MV-4-11 (cell line): ENCODE measurements at regions not wholly inside any gene's neighbourhood (a gene's known extent, or its start where the extent isn't known, plus 50 kb on each side); places are given as distances from the start of the nearest gene placed in this dataset.

Experiments used
- DNase-seq: peaks from one replicate; lab custom pipeline; 2025; lab: John Stamatoyannopoulos, UW

DNA sequence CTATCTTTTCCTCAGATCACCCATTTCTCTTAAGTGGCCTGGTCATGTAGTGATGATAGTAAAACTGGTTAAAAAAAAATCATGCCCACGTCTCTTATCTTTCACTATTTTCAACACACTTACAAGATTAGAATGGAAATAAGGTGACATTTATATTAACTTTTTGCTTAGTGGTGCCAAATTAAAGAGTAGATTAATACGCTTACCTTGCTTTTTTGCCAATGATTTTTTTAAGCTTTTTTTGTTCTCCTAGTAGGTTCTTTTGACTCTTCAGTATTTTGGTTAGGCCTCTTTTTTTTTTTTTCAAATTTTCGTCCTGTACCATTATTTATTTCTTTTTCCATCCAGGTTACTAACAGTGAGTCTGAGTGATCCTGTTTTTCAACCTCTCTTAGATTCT lies 147.9 kb downstream of the PTCSC3 start:
- DNase-seq, result no peak

DNA sequence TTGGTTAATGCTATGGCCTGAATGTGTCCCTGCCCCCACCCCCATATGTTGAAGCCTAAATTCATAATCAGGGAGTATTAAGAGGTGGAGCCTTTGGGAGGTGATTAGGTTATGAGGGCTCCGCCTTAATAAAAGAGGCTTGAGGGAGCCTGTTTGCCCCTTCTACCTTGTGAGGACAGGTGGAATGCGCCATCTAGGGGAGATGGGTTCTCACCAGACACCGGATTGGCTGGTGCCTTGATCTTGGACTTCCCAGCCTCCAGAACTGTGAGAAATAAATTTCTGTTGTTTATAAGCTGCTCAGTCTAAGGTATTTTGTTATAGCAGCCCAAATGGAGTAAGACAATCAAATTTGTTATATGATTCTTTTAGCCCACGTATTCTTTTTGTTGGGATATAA lies 148.3 kb downstream of the PTCSC3 start:
- DNase-seq, result no peak

DNA sequence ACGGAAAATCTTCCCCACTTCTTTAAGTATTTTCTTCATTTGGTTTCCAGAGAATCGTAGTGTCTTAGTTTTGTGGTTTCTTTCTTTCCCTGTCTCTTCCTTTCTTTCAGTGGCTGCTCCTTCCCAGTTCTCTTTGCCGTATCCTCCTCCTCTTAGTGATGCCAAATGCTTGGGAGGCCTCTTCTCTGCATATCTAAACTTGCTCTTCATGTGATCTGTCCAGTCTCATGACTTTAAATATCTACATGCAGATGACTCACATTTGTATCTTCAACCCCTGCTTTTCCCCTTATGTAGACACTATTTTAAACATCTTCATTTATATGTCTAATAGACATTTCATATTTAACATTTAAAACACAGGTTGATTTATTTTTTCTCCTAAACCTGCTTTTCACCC lies 149.2 kb downstream of the PTCSC3 start:
- no peak for DNase-seq

DNA sequence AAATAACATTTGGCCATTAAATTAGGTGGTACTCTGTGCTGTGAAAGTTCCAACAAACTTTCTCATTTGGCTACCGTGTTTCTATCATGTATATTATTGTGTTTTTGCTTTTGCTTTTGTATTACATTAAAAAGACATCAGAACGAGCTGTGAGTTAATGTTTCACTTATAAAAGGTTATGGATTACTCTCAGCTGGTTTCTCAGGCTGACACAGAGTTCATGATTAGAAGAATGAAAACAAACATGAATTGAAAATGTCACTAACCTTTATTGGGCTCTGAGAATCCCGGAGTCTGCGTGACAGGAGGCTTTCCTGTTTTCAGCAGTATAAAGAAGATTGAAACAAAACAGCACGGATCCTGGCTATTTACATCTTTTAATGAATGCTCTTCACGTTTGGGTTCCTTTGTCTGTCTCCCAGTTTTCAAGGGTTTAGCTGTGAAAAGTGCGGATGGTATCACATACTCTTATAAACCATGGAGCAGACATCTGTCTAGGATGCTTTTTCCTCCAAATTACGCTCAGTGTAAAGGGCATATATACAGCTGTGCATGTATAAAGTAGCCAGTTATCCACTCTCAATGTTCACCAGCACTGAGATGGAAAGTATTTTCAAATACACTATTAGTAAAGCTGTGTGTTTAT lies 153.6 kb downstream of the PTCSC3 start:
- DNase-seq, result no peak

DNA sequence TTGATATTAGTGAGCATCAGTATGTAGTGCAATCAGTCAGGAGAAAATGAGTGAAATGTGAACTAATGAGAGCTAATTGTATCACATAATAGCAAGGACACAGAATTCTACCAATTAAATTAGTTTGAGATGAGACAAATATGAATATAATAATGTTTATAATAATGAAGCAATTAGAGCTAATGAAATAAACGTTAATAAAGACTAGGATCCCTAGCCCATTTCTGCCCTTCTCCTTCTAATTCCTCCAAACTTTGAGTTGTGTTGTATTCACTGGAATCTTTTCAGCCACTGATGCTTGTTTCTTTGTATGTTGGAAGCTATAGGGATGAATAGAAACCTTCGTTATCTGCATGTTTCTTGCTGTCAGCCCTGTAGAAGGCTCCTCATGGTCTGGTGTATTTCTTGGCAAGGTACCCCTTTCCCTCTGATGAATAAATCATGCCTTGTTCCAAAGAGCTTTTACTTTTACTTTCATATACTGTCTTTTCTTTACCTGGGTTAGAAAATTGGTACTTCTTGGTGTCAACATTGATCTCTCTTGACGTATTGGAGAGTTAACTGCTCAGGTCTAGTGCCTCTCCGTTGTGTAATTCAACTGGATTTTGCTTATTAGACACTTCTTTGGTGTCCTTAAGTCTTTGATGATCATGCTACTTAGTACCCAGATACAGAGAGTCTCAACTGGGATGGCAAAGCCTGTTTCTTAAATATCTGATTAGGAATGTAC lies 154.8 kb downstream of the PTCSC3 start:
- DNase-seq, result no peak

DNA sequence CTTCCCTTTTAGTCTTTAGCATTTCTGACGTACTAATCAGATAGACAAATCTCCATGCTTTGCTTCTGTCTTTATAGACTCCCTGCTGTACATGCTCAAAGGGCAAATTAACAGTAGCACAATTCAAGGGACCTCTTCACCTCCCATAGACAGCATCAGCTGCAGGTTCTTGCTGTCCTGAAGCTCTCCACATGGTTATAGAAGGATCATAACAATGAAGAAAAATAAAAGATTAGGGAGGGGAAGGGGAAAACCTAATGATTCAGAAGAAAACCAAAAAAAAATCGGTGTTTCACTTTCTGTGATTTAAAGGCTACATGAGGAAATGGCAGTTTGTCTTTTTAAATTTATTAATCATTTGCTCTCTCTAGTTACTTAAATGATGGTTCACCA lies 155.5 kb downstream of the PTCSC3 start:
- DNase-seq, result no peak

DNA sequence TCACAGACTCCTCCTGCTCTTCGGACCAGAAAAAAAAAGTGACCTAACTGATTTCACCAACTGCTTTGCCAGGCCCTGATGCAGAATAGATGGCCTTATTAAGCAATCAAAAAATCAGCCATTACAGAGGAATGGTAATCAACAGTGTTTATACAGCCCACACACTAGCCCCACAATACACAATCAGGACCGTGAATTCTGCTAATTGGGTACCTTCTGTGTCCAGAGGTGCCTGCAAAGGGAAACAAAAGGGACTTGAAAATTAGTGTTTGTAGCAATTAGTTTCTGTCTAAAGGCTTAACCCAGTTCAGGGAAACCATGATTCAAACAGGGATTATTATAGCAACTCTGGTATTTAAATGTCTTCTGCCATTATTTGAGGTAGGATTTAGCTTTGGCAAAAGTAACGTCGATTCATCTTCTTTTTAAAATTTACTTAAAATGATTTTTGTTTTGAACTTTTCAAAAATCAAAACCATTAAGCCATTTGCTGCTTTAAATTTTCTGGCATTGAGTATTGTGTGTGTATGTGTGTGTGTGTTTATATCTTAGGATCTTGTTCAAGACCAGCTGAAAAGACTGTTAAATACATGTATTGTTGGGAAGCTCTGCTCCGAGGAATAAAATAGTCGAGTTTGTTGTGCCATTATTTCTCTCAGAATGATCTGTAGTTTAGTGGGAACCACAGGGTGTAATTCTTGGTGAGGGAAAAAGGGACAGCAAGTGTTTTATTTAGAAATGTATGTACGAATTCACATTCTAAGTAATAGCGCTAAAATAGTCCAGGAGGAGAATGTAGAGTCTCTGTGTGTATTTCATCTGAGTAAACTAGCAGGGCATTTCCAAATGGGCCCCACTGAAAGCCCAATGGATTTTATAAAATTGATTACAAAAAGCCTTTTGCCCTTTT lies 156.1 kb downstream of the PTCSC3 start:
- DNase-seq, result no peak

DNA sequence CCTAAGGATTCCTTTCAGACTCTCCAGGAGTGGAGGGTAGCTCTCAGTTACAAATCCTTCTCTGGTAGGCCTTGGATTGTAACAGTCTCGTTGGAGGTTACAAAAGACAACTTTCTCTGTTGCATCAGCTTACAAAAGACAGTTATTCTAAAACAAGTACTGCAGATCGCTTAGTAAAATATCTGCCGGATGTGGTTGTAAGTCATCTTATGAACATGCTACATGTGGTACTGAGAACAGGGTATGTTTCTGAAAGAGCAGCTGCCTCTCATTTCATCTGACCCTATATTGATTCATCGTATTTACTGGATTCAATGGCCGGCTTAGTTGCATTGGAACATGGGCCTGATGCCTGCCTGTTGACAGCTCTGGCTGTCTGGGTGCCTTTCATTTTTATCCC lies 157.4 kb downstream of the PTCSC3 start:
- peak; percentile 39 for DNase-seq

DNA sequence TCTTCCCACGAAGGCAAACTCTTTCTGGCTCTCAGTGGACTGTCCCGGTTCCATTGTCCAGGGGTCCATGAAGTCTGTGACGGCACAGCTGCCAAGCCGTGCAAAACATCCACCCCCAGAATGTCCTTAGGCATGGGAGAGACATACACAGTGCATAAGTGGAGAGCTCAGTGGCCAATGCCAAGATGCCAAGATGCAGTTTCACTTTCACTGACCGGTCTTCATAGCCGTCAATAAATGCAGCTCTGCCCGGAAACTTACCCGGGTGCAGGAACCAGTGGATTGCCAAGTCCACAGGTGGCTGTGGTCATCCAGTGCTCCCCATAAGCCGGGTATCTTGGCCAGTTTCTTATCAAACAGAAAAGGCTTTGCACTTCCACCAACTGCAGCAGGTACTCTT lies 162.3 kb downstream of the PTCSC3 start:
- no peak for DNase-seq

DNA sequence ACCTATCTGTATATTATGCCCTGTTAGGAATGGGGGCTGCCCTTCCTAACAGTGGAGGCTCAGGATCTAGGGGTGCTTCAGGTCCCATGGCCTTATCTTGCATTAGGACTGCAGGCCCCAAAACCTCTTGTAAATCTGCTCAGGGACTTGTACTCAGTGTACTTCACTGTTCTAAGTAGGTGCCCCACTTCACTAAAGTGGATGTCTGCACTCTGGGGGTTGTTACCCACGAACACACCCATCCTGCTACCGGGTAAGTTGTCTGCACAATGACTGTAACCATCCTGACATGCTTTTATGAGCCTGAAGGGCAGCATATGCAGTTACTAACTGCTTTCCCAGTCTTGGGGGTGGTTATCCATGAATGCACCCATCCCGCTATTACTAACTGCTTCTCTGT lies 163.0 kb downstream of the PTCSC3 start:
- DNase-seq, result no peak

DNA sequence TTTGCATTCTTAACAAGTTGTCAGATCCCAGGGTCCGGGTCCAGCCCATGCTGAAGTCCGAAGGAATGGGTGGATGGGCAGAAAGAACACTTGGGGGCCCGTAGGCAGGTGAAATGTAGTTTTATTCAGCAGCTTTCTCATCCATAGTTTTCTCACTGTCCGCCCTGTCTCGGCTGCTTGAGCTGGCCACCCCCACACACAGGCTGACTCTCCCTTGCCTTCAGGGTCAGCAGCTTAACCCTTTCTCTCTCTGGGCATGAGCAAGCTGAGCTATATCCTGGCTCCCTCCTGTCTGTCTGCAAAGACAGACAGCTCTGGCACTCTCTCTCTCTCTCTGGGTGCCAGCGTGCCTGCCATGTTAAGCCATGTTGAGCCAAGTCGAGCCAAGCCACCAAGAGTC lies 163.9 kb downstream of the PTCSC3 start:
- DNase-seq, result no peak

DNA sequence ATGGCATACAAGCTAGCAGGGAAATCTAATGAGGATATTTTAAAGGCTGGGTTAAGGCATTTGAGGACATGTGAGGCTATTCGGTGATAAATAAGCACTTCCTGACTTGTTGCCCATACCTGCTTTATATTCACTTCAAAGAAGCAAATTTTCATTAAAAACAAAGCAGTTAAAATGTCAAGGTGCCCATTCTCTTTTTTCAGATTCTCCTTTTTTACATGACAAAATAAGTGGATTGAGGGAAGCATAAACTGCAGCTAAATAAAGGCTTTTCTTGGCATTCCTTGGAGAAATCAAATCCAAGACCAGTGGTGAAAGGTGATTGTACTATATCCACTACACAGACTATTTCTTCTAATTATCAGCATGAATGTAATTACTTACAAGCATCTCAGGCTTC lies 166.9 kb downstream of the PTCSC3 start:
- DNase-seq, result no peak

DNA sequence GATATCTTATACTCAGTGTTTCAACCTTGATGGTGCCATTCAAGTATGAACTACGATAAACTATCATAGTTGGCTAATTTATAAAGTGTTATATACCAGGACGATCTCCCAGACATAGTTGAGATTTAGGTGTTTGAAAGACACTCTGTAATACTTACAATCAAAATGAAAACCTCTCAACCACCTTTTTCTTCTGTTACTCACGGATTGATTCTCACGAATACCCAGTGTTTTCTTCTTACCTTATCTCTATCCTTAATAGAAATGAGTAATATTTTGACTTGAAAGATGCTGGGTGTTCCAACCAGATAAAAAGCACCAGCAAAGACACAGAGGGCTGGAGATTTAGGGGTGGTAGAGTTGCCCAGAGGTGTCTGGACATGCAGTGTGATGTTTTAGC lies 169.9 kb downstream of the PTCSC3 start:
- no peak for DNase-seq

DNA sequence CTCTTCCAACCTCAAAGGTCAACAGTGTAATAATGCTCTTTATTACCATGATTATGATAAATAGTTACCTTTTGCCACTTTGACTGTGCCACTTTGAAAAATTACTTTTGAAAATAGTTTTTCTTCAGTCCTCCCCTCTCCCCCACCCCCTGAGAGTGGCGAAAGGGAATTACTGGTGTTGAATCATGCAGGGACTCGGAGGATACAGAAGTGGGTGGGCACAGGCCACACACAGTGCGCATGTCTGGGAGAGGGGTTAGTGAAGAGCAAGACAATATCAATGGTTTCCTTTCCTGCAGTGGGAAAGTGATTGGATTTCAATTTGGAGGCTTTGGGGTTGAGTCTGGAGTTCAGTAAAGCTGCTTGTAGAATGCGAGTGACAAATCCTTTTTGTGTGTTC lies 170.9 kb downstream of the PTCSC3 start:
- DNase-seq, result no peak

DNA sequence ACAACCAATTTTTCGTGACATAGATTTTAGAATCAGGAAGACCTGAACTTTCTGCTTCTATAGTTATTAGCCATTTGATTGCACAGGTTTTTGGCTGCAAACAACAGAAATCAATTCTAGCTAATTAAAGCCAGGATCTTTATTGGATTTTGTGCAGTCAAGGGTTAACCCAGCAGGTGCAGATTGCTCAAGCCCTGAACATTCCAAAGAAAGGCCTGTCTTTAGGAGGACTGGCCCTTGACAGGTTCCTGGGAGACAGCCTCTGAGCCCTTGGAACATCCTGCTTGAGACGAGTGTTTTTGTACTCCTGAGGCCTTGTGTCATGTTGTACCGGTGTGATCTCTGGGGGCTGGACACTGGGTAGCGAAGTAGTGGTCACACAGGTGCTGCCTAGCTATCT lies 174.6 kb downstream of the PTCSC3 start:
- no peak for DNase-seq

DNA sequence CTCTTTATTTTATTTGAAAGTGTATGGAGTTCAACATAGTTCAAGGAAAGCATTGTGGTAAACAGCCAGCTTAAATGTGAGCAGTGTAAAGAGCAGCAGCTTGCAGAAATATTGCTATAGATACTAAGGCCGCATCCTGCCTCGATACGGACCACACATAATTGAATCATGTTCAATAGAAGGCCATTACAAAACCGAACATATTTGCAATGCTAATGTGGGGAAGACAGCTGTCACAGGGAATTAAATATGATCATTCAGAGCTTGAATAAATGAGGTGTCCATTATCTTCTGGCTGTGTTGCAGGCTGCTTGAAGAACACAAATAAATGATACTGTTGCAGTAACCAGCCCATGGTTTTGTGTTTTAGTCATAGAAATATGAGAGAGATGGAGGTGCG lies 173.2 kb downstream of the BRMS1L start:
- DNase-seq, result no peak

DNA sequence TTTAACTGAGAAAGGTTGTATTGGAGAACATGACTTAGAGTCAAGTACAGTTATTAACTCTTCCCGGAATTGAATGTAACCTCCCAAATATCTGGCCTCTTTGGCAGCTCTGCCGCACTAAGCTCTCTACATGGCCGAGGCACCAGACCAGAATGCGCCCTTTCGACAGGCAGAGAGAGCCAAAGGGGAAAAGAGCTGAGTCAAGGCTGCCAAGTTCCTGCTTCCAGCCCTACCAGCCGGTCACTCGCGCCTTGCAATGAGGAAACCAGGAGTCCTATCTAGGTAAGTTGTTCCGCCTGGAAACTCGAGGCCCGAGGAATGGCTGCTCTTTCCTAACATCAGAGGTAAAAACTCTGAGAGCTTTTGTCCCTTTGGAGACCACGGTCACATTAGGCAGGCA lies 172.2 kb downstream of the BRMS1L start:
- no peak for DNase-seq

DNA sequence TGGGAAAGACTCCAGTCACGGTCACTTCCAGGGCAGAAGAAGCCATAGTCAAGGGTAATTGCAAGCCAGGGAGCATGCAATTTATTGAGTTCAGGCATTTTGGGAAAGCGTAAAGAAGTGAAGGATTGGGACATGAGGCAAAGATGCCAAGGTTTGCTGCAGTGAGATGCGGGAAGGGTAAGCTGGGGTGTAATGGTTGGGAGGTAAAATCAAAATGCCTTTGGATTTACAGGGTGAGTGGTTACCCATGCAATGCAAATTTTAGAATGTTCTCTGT lies 167.5 kb downstream of the BRMS1L start:
- DNase-seq, result no peak

DNA sequence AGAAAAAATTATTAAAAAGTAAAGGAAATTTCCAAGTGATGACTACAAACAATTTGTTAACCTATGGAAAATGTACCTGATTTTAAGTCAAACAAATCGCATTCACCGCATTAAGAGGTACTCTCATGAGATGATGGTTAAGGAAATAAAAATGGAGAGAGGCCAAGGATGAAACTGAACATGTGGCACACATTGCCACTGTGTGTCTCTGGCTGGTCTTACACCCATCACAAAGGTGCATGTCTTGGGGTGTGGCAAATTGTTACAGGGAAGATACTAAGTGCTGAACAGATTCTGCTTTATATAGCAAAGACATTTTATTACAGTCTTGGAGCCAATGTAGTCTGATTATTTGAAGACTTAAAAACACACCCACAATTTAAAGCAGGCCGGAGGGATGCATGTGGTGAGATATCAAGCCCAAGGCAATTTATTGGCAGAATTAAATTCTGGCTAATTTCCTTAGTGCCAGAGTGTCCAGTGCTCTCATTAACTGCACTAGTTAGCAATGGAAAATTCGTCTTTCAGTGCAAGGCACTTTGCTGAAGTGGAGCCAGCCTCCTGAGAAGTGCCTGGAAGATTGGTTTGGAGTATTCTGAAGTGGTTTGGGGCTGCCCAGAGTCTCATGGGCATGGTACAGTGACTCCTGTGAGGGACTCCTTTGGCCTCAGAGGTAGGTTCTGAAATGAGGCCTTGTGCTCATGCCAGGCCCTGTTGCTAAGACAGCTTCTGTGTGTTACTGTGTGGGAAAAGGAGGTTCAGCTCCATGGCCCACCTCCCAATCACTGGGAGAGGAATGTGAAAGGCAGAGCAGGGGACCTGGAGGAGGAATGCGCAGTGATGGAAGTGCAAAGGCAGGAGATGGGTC lies 166.9 kb downstream of the BRMS1L start:
- DNase-seq, result no peak

DNA sequence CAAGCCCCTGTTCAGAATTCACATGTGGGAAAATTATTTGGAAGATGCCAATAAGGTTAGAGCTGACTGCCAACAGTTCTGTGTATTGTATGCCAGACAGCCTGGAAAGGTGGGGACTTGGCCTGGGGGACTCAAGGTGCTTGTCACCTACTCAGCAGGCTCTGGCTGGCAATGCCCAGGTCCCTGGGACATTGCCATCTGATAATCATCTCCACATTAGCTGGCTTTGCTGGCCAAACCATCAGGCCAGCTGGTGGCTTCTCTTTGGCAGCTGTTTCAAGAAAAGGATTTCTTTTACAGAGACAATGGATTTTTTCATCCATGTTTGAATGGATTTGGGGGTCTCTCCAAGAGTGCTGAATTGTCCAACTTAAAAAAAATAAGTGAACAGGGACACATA lies 165.2 kb downstream of the BRMS1L start:
- DNase-seq, result no peak

DNA sequence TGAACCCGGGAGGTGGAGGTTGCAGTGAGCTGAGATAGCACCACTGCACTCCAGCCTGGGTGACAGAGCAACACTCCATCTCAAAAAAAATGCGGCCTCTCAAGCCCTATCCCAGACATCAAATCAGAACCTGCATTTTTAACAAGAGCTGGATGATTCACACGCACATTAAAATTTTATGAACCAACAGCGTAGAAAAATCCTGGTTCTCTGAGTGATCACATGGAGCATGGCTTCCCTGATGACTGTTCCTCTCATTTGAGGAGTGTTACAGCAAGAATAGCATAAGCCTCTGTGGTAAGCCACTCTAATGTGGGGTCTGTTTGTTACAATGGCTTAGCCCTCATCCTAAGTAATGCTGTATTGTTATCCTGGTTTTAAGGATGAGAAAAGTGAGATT lies 163.6 kb downstream of the BRMS1L start:
- DNase-seq, result no peak

DNA sequence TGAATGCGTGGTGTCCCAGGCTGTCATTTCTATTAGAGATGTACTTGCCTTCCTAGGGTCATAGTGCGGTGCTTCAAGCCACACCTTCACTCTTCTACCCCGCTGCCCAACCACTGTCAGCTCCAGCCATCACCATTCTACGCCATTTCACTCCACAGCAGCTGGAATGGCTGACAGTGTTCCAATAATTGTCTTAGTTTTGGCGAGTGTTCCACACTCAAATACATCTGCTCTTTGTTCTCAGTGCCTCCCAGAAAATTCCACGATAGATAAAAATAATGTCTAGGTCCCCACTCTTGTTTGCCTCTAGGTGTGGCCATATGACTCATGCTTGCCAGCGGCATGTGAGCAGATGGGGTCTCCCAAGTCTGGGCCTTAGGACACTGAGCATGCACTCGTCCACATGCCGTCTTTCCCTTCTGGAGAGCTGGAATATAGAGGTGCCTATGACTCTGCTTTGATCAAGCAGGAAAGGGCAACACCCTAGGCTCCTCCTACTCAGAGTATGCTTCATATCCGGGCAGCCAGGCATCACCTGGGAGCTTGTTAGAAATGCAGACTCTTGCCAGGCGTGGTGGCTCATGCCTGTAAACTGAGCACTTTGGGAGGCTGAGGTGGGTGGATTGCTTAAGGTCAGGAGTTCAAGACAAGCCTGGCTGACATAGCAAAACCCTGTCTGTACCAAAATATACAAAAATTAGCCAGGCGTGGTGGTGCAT lies 163.0 kb downstream of the BRMS1L start:
- DNase-seq, result no peak
